GM21619 (cell line): ENCODE measurements at regions not wholly inside any gene's neighbourhood (a gene's known extent, or its start where the extent isn't known, plus 50 kb on each side); places are given as distances from the start of the nearest gene placed in this dataset.

Experiments used
- ATAC-seq: cut with Tn5 transposase; IDR thresholded peaks from one replicate; pipeline ENCODE4 v1.9.1; 2021; ENCODE audit not compliant: unreplicated experiment

DNA sequence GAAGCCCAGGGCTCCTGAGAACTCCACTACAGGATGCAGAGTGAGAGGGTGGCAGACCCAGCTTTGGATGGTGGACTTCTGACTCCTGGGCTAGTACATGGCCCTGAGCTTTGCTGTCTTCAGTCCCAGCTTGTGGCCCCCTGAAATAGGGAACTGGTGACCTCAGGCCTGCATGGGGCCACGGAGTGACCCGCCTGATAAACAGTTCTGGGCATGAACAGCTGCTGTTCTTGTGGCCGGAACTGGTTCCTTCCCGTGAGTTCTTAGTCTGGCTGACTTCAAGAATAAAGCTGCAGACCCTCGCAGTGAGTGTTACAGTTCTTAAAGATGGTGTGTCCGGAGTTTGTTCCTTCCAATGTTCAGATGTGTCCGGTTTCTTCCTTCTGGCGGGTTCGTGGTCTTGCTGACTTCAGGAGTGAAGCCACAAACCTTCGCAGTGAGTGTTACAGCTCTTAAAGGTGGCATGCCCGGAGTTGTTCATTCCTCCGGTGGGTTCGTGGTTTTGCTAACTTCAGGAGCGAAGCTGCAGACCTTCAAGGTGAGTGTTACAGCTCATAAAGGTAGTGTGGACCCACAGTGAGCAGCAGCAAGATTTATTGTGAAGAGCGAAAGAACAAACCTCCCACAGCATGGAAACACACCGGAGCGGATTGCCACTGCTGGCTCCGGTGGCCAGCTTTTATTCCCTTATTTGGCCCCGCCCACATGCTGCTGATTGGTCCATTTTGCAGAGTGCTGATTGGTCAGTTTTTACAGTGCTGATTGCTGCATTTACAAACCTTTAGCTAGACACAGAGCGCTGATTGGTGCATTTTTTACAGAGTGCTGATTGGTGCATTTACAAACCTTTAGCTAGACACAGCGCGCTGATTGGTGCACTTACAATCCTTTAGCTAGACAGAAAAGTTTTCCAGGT is 268.0 kb downstream of the ZEB1 start:
- no peak for ATAC-seq

GRCh38 chr10:31584876-31585275 is 265.9 kb downstream of the ZEB1 start:
- no peak for ATAC-seq

DNA sequence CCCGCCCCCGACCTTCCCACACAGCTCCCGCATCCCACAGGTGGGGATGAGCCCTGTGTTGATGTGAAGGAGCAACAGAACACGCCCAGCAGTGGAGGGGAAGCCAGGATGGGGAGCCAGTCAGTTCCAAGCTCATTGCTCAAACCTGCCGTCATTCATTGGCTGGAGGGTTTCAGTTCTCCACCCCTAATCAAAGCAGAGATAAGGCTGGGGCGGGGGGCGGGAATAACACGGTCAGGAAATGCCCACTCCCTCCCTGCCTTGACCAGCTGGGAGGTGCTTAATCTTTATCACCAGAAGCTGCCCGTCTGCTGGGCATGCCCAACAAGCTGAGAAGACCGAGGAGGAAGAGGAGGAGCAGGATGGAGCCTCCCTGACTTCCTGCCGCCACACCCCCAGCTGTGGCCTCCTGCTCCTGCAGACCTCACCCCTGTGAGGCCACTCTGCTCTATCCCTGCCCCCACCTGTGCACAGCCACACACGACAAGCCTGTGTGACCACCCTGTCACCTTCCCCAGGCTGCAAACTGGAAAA is 265.1 kb downstream of the ZEB1 start:
- no peak for ATAC-seq

GRCh38 chr10:31583293-31583692 is 264.3 kb downstream of the ZEB1 start:
- ATAC-seq, result no peak

DNA sequence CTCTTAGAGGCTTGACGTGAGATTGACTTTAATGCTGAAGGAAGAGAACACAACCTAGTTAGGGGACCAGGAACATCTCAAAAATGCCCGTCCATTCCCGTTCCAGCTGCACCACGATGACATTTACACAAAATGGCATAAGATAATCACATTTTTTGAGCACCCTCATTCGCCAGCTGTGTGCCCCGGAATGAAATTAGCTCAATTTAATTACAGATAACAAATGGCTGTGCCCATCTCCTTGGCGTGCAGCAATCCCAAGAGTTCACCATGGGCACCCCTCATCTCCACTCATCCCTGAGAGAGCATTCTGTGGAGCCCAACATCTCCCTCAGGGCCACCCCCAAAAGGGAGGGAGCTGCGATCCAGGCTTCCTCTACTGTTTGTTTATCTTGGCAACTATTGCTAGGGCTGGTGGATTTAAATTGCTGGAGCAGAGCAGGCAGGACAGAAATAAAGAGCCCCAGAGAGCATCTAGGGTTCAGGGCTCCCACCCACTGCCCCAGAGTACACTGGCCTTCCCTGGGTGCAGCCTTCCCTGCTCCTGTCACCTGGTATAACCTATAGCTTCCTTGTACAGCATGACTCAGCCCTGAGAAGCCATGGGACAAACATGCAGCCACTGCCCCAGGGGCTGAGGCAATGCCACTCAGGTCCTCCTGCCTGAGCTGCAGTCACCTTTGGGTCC is 263.5 kb downstream of the ZEB1 start:
- ATAC-seq, result no peak

DNA sequence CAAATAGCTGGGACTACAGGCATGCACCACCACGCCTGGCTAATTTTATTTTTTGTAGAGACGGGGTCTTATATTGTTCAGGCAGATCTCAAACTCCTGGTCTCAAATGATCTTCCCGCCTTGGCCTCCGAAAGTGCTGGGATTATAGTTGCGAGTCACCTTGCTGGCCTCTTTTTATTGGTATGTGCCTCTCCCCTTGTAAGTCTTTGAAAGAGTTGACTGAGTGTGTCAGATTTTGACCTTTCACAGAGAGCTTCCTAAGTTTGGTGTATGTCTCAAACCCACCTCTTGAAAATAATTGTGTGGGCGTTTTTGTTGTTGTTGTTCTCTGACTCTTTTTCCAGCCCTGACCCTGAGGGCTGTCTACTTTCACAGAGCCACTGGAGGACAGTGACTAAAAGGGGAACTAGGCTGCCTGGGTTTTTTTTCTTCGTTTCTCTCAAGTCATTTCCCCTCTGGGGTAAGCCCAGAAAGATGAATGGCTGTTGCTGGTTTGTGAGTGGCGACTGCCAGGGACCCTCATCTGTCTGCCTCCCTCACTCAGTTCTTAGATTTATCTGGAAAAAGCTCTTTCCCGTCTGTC is 262.8 kb downstream of the ZEB1 start:
- peak; percentile 68 for ATAC-seq

DNA sequence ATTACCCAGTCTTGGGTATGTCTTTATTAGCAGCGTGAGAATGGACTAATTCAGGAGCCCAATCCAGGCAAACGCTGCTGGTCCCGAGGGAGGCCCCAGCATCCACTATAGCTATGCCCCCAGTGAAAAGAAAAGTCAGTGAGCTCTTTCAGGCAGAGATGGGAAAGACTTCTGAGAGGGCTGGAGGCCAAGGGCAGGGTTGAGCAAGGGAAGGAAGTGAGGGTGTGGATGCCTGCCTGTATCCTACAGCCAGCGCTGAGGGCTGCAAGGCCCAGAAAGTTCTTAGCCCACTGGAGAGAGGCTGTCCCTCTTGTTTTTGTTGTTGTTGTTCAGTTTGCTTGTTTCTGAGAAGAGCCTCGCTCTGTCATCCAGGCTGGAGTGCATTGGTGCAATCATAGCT is 261.6 kb downstream of the ZEB1 start:
- ATAC-seq, result no peak
